Lower lobe of right lung (tissue), 2 donors: ENCODE measurements at regions not wholly inside any gene's neighbourhood (a gene's known extent, or its start where the extent isn't known, plus 50 kb on each side); places are given as distances from the start of the nearest gene placed in this dataset.
"Not testable (repeated sequence)": the region's sequence is repeated elsewhere in the genome, so short reads cannot be mapped to it uniquely, and the experiment has no call there.

Experiments used
- ATAC-seq, 2 donors: fragments of 200-7000 bp; cut with Tn5 transposase; one replicate each; pipeline ENCODE4 v1.9.1; 2020 to 2022; ENCODE audit warnings: mild to moderate bottlenecking in 2 of 2, moderate library complexity in 2 of 2
- DNase-seq: peaks from one replicate; pipeline ENCODE4 v3.0.0-alpha.2; 2020
- H3K27ac ChIP-seq: fragments of 200-600 bp; one replicate; pipeline ENCODE4 v1.8.0; 2022
- H3K27me3 ChIP-seq: fragments of 200-600 bp; one replicate; pipeline ENCODE4 v1.8.0; 2022; ENCODE audit warnings: low read depth
- H3K36me3 ChIP-seq: fragments of 200-600 bp; one replicate; pipeline ENCODE4 v1.8.0; 2022; ENCODE audit warnings: mild to moderate bottlenecking
- H3K4me1 ChIP-seq: fragments of 200-600 bp; one replicate; pipeline ENCODE4 v1.8.0; 2022
- H3K4me3 ChIP-seq: fragments of 200-600 bp; one replicate; pipeline ENCODE4 v1.8.0; 2022; ENCODE audit warnings: mild to moderate bottlenecking
- H3K9me3 ChIP-seq: fragments of 200-600 bp; one replicate; pipeline ENCODE4 v1.8.0; 2022
- intact Hi-C: fragments of 100-400 bp; cut with DNase I; formaldehyde crosslinking; loops from one replicate; pipeline ENCODE4 v1.11.0; 2022
- TF ChIP-seq, protein P1 (sequence below): fragments of 200-600 bp; IDR thresholded peaks from one replicate; pipeline ENCODE4 v1.8.0; 2022; ENCODE audit warnings: antibody characterized with exemption, mild to moderate bottlenecking
- donor health status: DM: no; HTN: yes; CAD: no; lungs with severe emphysema.

DNA sequence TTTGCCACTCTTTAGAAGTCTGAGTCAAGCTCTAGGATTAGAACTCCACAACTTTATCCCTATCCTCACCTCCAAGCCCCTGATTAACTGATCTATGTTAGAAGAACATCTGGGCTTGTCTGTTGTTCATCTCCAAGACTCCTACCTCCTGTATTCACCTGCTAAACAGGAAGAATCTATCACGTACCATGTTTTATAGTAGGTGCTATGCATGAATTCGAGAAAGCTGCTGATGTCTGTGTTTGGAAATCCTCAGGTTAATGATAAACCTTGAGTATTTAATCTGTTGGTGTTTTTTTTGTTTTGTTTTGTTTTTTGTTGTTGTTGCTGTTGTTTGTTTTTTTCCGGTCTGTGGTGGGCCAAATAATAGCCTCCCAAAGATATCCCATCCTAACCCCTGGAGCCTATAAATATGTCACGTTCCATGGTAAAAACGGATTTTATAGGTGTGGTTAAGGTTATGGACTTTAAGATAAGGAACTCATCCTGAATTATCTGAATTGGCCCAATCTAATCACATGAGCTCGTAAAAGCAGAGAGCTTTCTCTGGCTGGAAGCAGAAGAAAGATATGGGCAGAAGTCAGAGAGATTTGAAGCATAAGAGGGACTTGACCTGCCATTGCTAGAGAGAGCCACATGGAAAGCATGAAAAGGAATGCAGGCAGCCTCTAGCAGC, 101.2 kb upstream of the DUSP21 start:
- Histone ChIP-seq H3K27ac (no peak overlapping the region), H3K9me3 (no peaks in the 10 kb centered on the region), H3K27me3 (no peaks in the 10 kb centered on the region), H3K4me3 (no peak overlapping the region), H3K36me3 (no peaks in the 10 kb centered on the region), H3K4me1 (no peaks in the 10 kb centered on the region)
- intact Hi-C loops = no loop called here
- DNase-seq (no peak), ATAC-seq (no peak)
- TF ChIP-seq, protein P1, sequence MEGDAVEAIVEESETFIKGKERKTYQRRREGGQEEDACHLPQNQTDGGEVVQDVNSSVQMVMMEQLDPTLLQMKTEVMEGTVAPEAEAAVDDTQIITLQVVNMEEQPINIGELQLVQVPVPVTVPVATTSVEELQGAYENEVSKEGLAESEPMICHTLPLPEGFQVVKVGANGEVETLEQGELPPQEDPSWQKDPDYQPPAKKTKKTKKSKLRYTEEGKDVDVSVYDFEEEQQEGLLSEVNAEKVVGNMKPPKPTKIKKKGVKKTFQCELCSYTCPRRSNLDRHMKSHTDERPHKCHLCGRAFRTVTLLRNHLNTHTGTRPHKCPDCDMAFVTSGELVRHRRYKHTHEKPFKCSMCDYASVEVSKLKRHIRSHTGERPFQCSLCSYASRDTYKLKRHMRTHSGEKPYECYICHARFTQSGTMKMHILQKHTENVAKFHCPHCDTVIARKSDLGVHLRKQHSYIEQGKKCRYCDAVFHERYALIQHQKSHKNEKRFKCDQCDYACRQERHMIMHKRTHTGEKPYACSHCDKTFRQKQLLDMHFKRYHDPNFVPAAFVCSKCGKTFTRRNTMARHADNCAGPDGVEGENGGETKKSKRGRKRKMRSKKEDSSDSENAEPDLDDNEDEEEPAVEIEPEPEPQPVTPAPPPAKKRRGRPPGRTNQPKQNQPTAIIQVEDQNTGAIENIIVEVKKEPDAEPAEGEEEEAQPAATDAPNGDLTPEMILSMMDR = no peak

- ATAC-seq, H3K36me3 ChIP-seq, DNase-seq, H3K9me3 ChIP-seq, H3K4me3 ChIP-seq, H3K27ac ChIP-seq, intact Hi-C loops, H3K4me1 ChIP-seq, H3K27me3 ChIP-seq: not testable (repeated sequence)
Observed at GRCh38 chrX:44741859-44742258, 102.0 kb upstream of the DUSP21 start.

DNA sequence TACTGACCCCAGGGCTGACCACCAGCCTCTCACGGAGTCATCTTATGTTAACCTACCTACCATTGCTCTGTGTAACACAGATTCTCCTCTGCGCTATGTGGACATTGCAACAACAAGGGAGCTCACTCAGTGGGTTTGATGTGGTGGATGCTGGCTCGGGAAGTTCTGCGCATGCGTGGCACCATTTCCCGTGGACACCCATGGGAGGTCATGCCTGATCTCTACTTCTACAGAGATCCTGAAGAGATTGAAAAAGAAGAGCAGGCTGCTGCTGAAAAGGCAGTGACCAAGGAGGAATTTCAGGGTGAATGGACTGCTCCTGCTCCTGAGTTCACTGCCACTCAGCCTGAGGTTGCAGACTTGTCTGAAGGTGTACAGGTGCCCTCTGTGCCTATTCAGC, 102.4 kb upstream of the DUSP21 start:
- ATAC-seq, H3K36me3 ChIP-seq, DNase-seq, H3K4me3 ChIP-seq, H3K9me3 ChIP-seq, H3K4me1 ChIP-seq, H3K27ac ChIP-seq, intact Hi-C loops, H3K27me3 ChIP-seq: not testable (repeated sequence)

- DNase-seq (no peak), ATAC-seq (no peak)
- Histone ChIP-seq H3K4me1 (no peaks in the 10 kb centered on the region), H3K27ac (no peak overlapping the region), H3K9me3 (no peaks in the 10 kb centered on the region), H3K27me3 (no peaks in the 10 kb centered on the region), H3K36me3 (no peaks in the 10 kb centered on the region), H3K4me3 (no peak overlapping the region)
- intact Hi-C loops = no loop called here
- TF ChIP-seq, protein P1 = no peak
Observed at GRCh38 chrX:44735498-44735897, 108.3 kb upstream of the DUSP21 start.

- TF ChIP-seq, protein P1 = no peak
- Histone ChIP-seq H3K4me3 (no peak overlapping the region), H3K9me3 (no peaks in the 10 kb centered on the region), H3K27ac (no peak overlapping the region), H3K4me1 (no peaks in the 10 kb centered on the region), H3K27me3 (no peaks in the 10 kb centered on the region), H3K36me3 (no peaks in the 10 kb centered on the region)
- ATAC-seq = no peak
- DNase-seq = no peak
- intact Hi-C loops = no loop called here
Observed at GRCh38 chrX:44733931-44734330, 109.9 kb upstream of the DUSP21 start.

- TF ChIP-seq, protein P1 = no peak
- H3K36me3 ChIP-seq = no peaks in the 10 kb centered on the region
- ATAC-seq (no peak), DNase-seq (no peak)
- no peaks in the 10 kb centered on the region for H3K9me3 ChIP-seq
- no peak overlapping the region for H3K4me3 ChIP-seq
- no peaks in the 10 kb centered on the region for H3K27me3 ChIP-seq
- no peak overlapping the region for H3K27ac ChIP-seq
- intact Hi-C loops = no loop called here
- no peaks in the 10 kb centered on the region for H3K4me1 ChIP-seq
Observed at GRCh38 chrX:44731160-44731559, 112.7 kb upstream of the DUSP21 start.
